Kidney glomerular epithelial cell (primary cell): ENCODE measurements at regions not wholly inside any gene's neighbourhood (a gene's known extent, or its start where the extent isn't known, plus 50 kb on each side); places are given as distances from the start of the nearest gene placed in this dataset.
"Not testable (repeated sequence)": the region's sequence is repeated elsewhere in the genome, so short reads cannot be mapped to it uniquely, and the experiment has no call there.

Experiments used
- DNase-seq: peaks from one replicate; lab custom pipeline; 2025; lab: John Stamatoyannopoulos, UW

DNA sequence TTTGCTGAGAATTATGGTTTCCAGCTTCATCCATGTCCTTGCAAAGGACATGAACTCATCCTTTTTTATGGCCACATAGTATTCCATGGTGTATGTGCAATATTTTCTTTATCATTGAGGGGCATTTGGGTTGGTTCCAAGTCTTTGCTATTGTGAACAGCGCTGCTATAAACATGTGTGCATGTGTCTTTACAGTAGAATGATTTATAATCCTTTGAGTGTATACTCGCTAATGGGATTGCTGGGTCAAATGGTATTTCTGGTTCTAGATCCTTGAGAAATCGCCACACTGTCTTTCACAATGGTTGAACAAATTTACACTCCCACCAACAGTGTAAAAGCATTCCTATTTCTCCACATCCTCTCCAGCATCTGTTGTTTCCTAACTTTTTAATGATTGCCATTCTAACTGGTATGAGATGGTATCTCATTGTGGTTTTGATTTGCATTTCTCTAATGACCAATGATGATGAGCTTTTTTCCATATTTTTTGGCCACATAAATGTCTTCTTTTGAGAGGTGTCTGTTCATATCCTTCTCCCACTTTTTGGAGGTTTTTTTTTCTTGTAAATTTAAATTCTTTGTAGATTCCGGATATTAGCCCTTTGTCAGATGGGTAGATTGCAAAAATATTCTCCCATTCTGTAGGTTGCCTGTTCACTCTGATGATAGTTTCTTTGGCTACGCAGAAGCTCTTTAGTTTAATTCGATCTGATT is 180.1 kb downstream of the PLPPR4 start:
- not testable (repeated sequence) for DNase-seq

DNA sequence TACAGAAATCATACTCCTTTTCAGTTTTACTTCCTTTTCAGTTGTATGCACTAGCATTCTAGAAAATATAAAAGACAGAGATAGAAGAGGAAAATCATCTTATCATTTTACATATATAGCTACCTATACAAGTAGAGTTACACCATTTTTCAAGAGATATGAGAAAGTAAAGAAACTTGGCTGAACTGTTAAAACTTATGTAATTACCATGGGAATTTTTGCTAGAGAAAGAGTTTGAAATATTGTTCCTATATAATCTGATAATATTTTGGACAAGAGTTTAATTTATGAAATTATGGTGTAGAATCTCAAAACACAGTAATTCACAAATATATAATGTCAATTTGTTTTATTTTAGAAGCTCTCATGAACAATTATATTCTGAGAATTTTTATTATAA is 180.8 kb downstream of the PLPPR4 start:
- no peak for DNase-seq

DNA sequence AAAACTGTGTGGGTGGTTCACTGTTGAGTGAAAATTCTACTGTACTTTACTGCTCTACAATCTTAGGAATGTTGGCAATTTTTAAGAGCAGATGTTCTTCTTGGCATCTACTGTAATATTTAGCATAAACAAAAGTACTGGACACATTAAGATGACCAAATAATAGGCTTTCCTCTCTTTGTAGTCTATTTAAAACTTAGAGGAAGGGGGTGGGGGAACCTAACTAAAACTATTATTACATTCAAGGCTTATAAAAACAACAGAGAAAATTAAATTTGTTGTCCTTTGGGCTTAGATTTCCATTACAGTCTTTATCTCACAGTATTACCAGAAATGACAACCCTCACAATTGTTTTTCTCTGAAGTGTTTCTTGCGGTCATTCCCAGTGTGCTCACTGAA is 181.2 kb downstream of the PLPPR4 start:
- DNase-seq: no peak

DNA sequence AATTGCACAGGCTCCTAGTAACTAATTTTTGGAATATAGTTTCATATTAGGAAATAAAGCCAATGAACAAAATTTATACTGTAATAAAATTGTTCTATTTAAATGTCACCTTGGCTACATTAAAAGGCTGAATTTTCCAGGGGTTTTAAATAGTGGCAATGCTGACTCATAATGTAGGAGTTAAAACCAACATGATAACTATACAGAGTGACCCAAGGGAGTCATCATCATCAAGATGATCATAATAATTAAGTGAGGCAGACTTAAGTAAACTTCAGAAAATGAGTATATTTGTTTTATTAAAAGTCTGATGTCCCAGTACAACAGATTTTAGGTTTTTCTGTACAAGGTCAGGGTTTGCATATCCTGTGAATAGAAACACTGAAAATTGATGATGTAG is 183.4 kb downstream of the PLPPR4 start:
- DNase-seq: peak; percentile 9

DNA sequence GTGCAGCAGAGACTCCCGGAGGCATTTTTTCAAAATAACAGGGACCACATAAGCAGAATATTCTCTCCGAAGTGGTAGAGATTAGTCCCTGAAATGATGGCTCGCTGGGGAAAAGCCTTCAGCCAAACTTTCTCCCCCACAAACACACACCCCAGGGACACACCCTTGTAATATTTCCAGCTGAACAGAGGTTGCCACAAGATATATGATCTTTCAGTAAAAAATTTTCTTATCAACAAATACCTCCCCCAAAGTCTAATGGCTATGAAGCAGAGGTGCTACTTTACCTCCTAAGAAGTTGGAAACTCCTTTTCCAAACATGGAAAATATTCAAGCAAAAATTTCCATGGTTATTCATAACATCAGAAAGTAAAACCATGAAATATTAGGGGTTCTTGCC is 190.2 kb upstream of the PALMD start:
- DNase-seq: no peak

DNA sequence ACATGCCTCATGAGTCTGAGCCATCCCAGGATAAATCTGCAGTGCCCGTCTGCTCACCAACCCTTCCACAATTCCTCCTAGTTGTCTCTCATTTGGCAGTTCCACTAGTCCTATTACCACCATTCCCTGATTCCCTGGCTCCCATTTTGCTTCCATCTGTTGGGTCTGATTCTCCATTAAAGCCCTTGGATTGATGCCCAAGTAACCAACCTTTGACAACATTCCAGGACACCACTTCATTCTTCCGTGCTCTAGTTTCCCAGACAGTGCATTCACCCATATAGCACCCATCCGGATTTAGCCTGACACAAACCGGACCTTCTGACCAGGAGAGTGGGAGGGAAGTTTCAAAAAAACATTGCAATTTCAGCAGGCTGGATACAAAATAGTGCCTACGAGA is 189.4 kb upstream of the PALMD start:
- DNase-seq: peak; percentile 93

DNA sequence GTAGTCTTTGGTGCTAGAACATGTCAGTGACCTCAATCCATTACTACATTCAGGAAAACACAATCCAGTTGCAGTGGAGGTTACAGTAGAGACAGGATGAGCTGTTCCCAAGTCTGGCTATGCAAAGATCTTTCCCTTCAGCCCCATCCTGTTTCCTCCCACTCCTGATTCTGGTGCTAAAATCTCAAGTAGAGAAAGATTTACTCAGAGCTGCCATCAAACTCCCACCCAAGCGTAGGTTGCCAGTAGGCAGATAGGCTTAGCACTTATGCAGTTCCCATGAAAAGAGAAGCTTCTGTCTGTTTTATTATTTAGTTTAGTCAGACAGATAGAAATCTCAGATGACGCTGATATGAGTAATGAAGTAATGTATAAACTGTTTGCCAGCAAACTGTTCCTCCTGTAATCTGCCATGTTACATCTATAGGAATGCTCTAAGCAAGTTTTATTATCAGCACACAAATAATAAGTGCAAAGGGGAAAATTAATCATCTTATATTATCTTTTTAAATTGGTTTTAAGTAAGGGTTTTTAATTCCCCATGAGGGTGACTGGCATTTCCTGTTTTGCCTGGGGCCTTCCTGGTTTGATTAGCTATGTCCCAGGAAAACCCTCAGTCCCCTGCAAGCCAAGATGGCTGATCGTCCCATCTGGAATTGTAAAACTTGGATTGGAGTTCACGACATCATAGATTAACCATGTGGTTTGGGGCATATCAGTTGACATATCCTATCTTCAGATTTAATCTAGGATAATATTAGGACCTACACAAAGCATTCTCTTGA is 188.3 kb upstream of the PALMD start:
- peak; percentile 78 for DNase-seq

DNA sequence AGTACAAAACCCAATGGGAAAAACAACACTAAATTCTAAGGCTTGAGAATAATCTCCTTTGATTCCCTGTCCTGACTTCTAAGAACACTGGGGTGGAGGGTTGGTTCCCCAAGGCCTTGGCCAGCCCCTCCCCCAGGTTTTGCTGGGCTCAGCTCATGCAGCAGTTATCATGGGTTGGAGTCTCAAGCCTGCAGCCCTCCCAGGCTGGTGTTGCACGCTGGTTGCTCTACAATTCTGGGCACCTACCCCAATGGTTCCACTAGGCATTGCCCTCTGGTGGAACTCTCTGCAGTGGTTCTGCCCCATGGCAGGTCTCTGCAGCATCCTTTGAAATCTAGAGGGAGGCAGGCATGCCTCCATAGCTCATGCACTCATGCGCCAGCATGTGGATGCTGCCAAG is 184.4 kb upstream of the PALMD start:
- DNase-seq: no peak

DNA sequence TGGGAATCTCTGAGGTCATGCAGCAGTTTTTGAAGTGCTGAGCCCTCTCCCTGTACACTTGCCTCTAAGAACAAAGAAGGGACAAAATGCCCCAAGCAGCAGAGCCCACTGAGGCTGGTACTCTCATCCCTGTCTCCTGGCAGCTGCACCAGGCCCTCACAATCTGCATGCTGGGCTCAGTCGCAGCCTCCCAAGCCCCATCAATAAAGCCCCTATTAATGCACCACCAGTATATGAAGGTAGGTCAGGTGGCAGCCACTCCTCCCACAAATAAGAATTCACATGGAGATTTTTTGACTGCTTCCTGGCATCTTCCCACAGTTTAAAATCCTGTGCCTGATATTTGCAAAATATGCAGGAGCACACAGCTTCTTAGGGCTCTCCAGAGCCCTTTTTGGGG is 181.2 kb upstream of the PALMD start:
- no peak for DNase-seq

DNA sequence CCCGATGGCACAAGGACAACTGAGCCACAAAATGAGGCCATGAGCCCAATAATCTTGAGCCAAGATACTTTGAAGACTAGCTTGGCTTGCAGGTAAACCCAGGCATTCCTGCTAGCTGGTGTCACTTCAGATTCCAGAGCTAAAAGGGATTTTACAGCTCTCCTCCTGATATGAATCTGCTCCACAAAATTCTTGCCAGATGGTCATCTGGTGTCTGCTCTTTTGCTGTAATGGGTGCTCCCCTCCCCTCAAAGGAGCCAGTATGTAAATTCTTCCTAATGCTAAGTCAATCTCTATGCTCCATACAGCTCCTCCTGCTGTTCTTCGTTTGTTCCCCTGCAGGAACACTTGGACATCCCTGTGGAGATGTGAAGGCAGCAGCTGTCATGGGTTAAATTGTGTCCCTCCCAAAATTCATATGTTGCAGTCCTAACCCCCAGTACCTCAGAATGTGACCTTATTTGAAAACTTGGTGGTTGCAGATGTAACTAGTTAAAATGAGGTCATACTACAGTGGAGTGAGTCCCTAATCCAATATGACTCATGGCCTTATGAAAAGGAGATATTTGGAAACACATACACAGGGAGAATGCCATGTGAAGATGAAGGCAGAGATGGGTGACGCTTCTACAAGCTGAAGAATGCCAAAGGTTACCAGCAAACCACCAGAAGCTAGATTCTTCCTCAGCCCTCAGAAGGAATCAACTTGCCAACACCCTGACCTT is 180.6 kb upstream of the PALMD start:
- DNase-seq: peak; percentile 10

DNA sequence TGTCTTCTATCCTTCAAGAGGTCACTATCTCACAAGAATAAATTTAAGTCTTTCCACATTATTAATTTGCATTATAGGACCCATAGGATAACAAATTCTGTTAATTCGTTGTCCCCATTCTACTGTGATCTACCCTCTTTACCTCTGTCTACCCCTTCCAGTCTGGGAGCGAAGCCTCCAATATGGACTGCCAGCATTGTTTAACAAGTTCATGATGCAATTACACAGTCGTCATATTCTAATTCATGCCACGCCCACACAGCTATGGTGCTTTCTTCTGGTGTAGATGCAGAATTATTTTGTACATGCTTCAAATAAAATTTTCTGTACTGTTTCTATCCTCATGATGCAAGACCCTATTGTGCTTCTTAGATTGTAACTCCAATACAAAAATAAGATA is 178.3 kb upstream of the PALMD start:
- DNase-seq: no peak

DNA sequence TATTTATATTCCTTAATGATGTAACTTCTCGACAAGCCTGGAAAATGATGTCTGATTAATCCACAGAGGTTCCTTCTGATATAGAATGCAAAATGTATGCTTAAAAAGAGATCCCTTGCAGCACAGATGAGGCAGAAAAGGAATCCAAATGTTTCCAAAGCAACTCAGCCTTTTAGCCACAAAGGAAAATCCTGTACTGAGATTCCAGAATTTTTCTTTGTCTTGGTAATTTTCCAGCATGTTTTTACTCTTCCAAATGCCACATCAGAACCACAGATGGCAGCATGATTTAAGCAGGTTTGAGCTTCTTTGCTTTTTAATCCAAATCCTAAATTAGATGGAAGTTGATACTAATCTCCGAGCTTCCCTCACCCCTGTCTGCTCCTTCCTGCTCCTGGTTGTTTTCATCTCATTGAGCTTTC is 176.4 kb upstream of the PALMD start:
- DNase-seq: no peak

DNA sequence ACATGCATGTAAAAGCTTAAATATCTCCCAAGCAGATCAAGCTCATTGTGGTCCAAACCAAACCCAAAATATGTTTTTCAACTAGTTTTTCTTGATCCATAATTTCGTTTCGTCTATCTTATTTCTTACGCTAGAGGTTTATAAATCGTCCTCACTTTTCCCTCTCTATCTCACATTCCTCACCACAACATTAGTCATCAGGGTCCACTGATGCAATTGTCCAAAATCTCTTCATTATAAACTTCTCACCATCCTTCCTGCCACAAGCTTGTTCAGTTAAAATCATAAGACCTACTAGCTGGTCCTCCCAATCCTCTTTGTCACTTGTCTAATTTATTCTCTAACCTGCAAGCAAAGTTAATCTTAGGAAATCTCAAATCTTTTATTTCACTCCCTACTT is 173.0 kb upstream of the PALMD start:
- no peak for DNase-seq

DNA sequence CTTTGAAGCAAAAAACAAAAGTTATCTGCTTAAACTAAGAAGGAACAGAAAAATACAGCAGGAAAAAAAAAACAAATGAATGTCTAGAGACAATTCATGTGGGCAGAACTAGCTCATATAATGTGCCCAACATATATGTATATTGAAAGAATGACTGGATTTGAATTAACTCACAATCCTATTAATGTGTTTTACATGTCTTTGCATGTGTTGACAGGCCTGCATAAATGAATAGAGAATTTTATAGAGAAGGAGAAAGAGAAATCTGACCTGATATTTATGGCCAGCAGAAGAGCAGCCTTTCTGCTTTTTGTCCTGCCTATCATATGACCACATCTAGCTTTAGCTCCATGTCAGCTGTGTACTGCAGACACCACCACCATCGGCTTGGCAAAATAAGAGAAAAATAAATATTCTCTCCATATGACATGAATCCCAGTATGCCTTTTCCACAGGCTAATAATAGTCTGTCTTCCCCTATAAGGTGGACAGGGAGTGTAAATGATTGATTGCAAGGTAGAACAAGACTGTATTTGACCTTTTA is 171.5 kb upstream of the PALMD start:
- no peak for DNase-seq

DNA sequence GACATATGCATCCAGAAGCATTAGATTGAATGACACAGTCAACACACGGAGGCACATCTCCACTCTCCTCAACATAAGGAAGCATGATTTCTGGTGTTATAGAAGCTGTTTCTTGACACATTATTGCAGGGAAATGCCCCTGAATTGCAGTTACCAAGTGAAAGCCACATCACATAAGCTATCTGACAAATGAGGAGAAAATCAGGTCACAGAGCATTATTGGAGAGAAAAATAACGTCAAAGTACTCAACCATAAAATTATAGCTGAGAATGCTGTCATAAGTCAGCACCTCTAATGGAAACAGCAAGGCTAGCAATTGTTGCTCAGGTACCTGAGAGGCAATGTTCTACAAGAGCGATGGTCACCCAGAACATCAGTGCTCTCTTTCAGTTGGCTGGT is 169.9 kb upstream of the PALMD start:
- DNase-seq: no peak

DNA sequence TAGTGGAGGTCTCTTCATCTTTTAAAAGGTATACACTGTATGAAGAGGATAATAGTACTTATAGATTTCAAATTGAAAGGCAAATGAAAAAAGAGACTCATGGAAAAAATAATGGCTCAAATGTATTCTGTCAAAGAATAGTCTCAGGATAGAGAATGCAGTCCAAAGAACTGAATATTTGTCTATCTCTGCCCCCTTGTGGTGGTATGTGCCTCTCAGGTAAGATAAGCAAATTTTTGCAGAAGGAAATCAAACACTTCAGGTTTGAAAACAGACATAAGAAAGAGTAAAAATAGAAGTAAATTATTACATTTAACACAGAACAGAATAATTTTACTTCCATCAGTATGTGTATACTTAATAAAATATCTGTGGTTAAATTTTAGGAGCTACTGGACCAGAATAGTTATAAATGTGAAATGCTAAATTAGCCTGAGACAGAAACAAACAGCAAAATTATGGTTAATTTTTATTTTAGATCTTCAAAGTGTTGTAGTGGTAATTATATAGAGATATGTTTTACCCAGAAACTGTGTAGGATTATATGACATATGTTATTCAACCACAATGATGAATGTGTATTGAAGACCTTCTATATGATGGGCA is 164.4 kb upstream of the PALMD start:
- DNase-seq: peak; percentile 74

DNA sequence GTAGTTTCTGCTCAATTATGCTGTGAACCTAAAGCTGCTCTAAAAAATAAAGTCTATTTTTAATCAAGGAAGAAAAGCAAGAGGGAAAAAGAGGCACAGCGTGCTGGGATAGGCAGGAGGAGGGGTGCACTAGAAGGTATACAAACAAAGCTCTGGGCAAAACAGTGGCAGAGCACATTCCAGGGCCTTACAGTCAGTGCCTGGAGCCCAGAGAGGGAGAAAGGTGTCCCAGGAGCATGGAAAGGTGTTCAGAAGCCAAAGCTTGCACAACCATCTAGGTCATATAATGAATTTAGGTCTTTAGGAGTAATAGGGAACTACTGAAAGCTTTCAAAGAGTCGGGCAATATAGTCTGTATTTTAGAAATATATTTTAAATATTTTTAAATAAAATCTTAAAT is 163.6 kb upstream of the PALMD start:
- DNase-seq: no peak

DNA sequence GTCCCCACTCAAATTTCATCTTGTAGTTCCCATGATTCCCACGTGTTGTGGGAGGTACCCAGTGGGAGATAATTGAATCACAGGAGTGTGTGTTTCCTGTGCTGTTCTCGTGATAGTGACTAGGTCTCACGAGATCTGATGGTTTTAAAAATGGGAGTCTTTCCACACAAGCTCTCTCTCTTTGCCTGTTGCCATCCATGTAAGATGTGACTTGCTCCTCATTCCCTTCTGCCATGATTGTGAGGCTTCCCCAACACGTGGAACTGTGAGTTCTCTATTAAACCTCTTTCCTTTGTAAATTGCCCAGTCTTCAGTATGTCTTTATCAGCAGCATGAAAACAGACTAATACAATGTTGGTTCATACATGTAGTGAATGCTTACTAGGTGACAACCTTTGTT is 163.2 kb upstream of the PALMD start:
- DNase-seq: no peak

DNA sequence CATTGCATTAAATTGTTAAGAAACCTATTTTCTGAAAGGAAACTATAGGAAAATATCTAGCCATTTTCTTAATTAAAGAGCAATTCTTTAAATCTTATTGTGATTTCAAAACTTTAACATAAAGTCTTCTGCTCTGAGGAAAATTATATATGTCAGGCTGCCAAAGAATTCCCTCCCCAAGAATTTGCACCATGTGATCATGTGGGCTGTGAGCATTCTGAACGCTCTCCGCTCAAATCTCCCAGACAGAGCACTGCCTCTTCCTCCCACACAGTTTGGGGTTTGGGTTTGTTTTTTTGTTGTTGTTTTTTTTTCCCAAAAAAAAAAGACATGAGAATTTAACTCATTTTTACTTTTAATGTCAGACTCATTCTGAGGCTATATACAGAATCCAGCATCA is 155.9 kb upstream of the PALMD start:
- no peak for DNase-seq

DNA sequence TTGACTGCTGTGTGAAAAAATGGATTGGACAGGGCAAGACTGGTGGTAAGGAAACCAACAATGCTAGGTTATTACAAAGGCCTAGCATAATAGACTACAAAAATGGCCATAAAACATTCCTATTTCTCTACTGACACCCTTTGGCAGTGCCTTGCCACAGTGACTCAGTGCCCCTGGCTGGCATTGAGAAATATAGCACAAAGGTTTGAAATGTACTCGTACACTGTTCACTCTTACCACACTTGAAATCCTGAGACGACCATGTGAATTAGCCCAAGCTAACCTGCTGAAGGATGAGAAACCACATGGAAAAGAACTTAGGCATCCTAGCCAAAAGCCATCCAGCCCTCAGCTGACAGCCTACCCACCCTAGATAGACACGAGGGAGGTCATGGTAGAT is 149.8 kb upstream of the PALMD start:
- no peak for DNase-seq

DNA sequence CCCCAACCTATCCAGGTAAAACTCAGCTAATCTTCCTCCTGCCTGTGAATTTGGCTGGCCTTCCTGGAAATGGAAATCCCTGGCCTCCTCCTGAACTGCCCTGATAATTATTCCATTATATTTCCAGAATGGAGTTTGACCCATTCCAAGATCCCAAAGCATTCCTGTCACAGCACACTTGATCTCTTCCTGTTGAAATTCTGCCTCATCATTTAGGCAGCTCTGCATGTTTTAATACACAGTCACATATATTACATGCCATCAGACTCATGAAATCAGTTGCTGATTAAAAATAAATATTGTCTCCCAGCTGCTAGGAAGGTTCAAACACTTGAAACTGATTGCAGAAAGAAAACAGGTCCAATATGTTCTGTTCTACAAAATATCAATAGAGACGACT is 148.2 kb upstream of the PALMD start:
- DNase-seq: no peak

DNA sequence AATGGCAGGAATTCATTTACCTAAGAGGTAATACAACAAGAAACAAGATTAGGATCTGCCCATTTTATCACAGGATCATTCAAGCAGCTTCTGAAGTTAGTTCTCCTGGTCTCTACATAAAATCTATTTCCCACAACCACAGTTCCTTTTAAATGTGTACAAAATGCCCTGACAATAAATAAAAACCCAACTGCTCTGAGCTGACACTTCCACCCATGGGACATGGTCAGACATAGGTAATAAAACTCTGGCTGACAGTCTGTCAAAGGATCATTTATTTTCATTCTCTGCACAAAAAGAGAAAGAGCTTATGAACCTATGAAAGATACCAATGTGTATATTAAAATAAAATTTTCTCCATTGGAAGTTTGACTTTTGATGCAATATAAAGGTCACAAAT is 145.4 kb upstream of the PALMD start:
- no peak for DNase-seq
